Esophagus muscularis mucosa (tissue), 3 donors: ENCODE measurements at regions not wholly inside any gene's neighbourhood (a gene's known extent, or its start where the extent isn't known, plus 50 kb on each side); places are given as distances from the start of the nearest gene placed in this dataset.

Experiments used
- POLR2A ChIP-seq: fragments of 450-650 bp; IDR thresholded peaks from one replicate; pipeline ENCODE4 v1.6.1; 2017; ENCODE audit warnings: antibody characterized with exemption, moderate library complexity, mild to moderate bottlenecking, low read depth
- POLR2AphosphoS5 ChIP-seq, 2 donors: sonication (generic); formaldehyde crosslinking; IDR thresholded peaks; one replicate each; pipeline ENCODE4 v1.6.1; 2017; ENCODE audit warnings: antibody characterized with exemption in 2 of 2
- TF ChIP-seq, protein P1 (sequence below), 3 experiments: fragments of 200-600 bp in 2 of 3; fragments of 450-650 bp in 1 of 3; sonication (generic) in 2 of 3; IDR thresholded peaks; one replicate each; pipeline ENCODE4 v1.5.1; 2017 to 2019; ENCODE audit warnings: antibody characterized with exemption in 3 of 3, mild to moderate bottlenecking in 2 of 3, moderate library complexity in 1 of 3

DNA sequence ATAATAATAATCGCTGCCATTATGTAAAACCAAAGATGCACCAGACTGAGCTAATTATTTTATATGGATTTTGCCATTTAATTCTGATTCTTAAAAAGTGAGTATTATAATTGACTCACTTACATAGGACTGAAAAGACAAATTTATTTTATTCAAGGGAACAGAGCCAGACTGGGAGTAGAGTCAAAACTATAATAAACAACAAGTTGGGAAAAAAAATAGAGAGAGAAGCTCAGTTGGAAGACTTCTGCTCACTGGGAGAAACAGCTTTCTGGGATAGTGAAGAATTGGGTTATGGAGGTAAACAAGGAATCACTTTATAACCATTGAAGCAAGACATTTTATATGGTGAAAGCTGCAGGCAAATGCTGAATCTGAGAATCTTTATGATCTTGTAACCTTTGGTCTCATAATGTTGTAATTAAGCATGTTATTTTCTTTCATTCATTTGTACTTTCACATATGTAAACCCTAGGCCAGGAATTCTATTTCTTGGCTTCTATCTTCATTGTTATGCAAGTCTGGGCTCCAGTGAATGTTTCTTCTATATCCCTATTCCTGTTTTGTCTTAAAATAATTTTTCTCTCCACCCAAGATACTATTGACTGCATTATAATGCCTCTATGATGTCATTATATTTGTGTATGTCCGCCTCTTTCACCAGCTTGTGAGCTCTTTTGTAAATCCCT is 725.3 kb upstream of the CCDC179 start:
- TF ChIP-seq, protein P1, sequence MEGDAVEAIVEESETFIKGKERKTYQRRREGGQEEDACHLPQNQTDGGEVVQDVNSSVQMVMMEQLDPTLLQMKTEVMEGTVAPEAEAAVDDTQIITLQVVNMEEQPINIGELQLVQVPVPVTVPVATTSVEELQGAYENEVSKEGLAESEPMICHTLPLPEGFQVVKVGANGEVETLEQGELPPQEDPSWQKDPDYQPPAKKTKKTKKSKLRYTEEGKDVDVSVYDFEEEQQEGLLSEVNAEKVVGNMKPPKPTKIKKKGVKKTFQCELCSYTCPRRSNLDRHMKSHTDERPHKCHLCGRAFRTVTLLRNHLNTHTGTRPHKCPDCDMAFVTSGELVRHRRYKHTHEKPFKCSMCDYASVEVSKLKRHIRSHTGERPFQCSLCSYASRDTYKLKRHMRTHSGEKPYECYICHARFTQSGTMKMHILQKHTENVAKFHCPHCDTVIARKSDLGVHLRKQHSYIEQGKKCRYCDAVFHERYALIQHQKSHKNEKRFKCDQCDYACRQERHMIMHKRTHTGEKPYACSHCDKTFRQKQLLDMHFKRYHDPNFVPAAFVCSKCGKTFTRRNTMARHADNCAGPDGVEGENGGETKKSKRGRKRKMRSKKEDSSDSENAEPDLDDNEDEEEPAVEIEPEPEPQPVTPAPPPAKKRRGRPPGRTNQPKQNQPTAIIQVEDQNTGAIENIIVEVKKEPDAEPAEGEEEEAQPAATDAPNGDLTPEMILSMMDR (IDR thresholded peaks at IDR 0.05) = no peak
- TF ChIP-seq POLR2A (no peak), POLR2AphosphoS5 (IDR thresholded peaks at IDR 0.05) (no peak)
